ENCODE measurements at regions not wholly inside any gene's neighbourhood (a gene's known extent, or its start where the extent isn't known, plus 50 kb on each side); places are given as distances from the start of the nearest gene placed in this dataset.

DNA sequence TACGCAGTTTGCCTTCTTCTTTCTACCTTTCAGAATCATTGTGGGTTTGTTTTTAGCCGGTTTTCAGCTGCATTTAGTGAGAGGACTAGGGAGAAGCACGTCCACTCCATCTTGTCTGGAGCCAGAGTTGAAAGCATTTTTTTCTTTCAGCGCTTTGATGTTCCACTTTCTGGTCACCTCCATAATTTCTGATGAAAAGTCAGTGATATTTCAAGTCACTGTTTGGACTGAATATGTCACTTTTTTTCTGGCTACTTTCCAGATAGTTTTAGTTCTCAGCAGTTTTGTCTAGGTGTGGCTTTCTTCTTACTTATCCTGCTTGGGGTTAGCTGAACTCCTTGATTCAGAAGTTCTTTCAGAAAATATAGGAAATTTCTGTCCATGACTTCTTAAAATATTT is 123.9 kb upstream of the IER5L start (continued):
- TF ChIP-seq, protein P1, sequence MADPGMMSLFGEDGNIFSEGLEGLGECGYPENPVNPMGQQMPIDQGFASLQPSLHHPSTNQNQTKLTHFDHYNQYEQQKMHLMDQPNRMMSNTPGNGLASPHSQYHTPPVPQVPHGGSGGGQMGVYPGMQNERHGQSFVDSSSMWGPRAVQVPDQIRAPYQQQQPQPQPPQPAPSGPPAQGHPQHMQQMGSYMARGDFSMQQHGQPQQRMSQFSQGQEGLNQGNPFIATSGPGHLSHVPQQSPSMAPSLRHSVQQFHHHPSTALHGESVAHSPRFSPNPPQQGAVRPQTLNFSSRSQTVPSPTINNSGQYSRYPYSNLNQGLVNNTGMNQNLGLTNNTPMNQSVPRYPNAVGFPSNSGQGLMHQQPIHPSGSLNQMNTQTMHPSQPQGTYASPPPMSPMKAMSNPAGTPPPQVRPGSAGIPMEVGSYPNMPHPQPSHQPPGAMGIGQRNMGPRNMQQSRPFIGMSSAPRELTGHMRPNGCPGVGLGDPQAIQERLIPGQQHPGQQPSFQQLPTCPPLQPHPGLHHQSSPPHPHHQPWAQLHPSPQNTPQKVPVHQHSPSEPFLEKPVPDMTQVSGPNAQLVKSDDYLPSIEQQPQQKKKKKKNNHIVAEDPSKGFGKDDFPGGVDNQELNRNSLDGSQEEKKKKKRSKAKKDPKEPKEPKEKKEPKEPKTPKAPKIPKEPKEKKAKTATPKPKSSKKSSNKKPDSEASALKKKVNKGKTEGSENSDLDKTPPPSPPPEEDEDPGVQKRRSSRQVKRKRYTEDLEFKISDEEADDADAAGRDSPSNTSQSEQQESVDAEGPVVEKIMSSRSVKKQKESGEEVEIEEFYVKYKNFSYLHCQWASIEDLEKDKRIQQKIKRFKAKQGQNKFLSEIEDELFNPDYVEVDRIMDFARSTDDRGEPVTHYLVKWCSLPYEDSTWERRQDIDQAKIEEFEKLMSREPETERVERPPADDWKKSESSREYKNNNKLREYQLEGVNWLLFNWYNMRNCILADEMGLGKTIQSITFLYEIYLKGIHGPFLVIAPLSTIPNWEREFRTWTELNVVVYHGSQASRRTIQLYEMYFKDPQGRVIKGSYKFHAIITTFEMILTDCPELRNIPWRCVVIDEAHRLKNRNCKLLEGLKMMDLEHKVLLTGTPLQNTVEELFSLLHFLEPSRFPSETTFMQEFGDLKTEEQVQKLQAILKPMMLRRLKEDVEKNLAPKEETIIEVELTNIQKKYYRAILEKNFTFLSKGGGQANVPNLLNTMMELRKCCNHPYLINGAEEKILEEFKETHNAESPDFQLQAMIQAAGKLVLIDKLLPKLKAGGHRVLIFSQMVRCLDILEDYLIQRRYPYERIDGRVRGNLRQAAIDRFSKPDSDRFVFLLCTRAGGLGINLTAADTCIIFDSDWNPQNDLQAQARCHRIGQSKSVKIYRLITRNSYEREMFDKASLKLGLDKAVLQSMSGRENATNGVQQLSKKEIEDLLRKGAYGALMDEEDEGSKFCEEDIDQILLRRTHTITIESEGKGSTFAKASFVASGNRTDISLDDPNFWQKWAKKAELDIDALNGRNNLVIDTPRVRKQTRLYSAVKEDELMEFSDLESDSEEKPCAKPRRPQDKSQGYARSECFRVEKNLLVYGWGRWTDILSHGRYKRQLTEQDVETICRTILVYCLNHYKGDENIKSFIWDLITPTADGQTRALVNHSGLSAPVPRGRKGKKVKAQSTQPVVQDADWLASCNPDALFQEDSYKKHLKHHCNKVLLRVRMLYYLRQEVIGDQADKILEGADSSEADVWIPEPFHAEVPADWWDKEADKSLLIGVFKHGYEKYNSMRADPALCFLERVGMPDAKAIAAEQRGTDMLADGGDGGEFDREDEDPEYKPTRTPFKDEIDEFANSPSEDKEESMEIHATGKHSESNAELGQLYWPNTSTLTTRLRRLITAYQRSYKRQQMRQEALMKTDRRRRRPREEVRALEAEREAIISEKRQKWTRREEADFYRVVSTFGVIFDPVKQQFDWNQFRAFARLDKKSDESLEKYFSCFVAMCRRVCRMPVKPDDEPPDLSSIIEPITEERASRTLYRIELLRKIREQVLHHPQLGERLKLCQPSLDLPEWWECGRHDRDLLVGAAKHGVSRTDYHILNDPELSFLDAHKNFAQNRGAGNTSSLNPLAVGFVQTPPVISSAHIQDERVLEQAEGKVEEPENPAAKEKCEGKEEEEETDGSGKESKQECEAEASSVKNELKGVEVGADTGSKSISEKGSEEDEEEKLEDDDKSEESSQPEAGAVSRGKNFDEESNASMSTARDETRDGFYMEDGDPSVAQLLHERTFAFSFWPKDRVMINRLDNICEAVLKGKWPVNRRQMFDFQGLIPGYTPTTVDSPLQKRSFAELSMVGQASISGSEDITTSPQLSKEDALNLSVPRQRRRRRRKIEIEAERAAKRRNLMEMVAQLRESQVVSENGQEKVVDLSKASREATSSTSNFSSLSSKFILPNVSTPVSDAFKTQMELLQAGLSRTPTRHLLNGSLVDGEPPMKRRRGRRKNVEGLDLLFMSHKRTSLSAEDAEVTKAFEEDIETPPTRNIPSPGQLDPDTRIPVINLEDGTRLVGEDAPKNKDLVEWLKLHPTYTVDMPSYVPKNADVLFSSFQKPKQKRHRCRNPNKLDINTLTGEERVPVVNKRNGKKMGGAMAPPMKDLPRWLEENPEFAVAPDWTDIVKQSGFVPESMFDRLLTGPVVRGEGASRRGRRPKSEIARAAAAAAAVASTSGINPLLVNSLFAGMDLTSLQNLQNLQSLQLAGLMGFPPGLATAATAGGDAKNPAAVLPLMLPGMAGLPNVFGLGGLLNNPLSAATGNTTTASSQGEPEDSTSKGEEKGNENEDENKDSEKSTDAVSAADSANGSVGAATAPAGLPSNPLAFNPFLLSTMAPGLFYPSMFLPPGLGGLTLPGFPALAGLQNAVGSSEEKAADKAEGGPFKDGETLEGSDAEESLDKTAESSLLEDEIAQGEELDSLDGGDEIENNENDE (IDR thresholded peaks at IDR 0.05; ENCODE audit: insufficient replicate concordance, low read length) = no peak
- TF ChIP-seq MAFK (IDR thresholded peaks at IDR 0.05; ENCODE audit: low read depth, low read length) (no peak), SP1 (IDR thresholded peaks at IDR 0.05; ENCODE audit: low read depth, low read length) (no peak), SUZ12 (IDR thresholded peaks at IDR 0.05; ENCODE audit: low read length) (no peak), SIX5 (IDR thresholded peaks at IDR 0.05; ENCODE audit: low read depth, low read length) (no peak), SAP30 (IDR thresholded peaks at IDR 0.05; ENCODE audit: insufficient read depth, insufficient replicate concordance, low read length) (no peak)
- TF ChIP-seq, protein P2, sequence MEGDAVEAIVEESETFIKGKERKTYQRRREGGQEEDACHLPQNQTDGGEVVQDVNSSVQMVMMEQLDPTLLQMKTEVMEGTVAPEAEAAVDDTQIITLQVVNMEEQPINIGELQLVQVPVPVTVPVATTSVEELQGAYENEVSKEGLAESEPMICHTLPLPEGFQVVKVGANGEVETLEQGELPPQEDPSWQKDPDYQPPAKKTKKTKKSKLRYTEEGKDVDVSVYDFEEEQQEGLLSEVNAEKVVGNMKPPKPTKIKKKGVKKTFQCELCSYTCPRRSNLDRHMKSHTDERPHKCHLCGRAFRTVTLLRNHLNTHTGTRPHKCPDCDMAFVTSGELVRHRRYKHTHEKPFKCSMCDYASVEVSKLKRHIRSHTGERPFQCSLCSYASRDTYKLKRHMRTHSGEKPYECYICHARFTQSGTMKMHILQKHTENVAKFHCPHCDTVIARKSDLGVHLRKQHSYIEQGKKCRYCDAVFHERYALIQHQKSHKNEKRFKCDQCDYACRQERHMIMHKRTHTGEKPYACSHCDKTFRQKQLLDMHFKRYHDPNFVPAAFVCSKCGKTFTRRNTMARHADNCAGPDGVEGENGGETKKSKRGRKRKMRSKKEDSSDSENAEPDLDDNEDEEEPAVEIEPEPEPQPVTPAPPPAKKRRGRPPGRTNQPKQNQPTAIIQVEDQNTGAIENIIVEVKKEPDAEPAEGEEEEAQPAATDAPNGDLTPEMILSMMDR (IDR thresholded peaks at IDR 0.05; ENCODE audit: control extremely low read depth in 1 of 3, insufficient read depth in 1 of 3, low read depth in 1 of 3, low read length in 3 of 3) = no peak
